Activated CD4-positive, alpha-beta T cell treated with anti-CD3 and anti-CD28 coated beads for 4 hours (primary cell): ENCODE measurements at regions not wholly inside any gene's neighbourhood (a gene's known extent, or its start where the extent isn't known, plus 50 kb on each side); places are given as distances from the start of the nearest gene placed in this dataset.

Experiments used
- DNase-seq, 2 donors: peaks; one replicate each; pipeline ENCODE4 v3.0.0-alpha.2; 2020

DNA sequence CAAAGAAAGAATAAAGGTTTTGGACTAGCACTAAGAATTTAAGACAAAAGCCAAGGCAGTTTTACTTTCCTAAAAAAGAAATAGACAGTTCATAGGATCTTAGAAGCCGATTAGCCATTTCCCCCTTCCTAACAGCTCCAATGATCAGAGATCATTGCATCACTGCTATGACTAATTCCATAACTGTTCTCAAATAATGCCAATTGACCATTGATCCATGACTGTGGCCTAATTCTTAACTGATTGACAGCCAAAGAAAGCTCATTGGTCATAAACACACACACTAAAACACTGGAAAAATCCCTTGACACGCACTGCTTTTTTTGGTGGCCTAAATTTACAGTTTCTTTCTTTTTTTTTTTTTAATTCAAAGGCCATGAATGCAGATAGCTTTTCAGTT is 345.0 kb upstream of the ACVR2A start:
- no peak for DNase-seq

DNA sequence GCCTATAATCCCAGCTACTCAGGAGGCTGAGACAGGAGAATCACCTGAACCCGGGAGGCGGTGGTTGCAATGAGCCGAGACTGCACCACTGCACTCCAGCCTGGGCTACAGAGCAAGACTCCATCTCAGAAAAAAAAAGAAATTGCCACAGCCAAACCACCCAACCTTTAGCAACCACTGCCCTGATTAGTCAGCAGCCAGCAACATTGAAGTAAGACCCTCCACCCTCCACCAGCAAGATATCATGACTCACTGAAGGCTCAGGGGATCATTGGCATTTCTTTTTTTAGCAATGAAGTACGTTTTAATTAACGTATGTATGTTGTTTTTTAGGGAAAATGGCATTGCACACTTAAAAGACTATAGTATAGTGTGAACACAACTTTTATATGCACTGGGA is 349.1 kb upstream of the ACVR2A start:
- no peak for DNase-seq

DNA sequence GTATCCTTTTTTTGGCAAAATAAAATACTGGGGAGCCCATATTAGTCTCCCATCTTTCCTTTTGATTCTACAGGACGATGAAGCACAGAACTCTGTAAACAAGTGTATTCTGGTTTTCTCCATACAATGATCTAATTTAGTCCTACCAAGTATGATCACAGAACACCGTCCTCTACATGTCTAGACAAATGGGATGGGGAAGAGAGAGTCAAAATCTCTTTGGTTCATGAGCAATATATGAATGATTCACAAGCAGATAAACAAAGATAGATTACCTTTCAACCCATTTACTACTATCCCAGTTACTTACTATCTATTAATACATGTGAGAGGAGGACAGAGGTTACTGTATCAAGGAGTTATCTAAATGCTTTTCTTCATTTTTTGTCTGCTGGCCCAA is 352.4 kb upstream of the ACVR2A start:
- DNase-seq = no peak

DNA sequence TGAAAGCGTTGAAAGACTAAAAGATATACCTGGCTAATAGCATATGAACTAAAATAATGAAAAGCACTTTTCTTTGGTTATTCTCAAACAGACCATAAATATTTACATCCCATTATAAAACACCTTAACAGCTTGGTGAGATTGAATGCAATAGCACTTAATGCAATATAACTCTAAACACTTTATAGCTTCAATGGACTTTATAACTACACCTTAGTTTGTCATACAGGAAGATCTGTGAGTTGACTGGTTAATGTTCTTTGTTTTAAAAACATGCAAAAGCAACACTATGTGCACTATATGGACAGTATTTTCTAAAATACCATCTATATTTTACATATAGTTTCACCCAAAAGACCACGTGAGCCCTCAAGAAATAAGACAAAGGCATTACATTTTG is 353.3 kb upstream of the ACVR2A start:
- no peak for DNase-seq

DNA sequence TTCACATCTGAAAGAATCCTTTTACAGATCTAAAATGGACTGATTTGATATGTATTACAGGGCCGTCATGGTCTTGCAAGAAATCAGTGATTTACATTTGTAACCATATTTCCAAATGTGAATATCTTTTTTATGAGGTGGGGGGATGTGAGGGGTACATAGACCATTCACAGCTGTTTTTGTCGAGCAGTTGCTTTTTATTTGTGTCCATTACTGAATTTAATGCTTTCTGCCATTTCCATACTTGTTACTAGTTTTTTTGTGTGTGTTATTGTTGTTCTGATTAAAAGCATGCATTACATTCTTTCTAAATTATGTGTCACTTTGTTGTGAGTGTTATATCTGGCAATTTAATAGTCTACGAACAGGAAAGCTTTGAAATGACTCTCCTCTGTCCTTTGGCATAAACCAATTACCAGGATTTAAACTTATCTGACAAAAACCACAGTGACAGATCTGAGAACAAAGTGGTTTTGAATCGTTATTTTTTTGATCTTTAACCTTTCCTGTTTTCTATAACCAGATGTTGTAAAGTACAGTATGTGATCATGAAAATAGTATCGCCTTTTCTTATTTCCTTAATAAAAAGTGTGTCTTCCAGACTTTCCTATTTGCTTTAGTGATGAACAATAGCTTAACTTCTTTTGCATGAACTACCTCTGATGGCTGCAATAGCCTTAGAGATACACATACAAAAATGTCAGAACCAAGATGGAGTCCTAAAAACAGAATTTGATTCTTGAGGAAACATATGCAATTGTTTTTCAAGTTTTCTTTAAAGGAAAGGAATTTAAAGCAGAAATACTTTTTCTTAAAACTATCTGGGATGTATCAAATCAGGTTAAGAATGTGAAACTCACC is 354.2 kb upstream of the ACVR2A start:
- DNase-seq = no peak

DNA sequence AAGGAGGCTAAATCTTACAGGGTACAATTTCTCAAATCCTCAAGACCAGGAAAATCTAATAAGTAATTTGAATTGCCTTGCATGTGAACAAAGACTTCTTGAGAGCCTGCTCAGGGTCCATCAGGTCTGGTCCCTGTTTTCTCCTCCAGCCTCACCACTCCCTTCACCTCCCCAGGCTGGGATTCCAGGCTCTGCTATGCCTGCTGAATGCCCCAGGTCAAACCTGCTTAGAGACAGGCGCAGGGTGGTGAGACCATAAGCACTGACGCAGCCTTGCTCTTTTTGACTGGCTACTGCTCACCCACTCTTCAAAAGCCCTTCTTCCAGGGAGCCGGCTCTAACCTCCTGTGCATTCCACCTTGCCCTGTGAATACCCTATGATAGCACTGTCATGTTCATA is 356.4 kb upstream of the ACVR2A start:
- no peak for DNase-seq

DNA sequence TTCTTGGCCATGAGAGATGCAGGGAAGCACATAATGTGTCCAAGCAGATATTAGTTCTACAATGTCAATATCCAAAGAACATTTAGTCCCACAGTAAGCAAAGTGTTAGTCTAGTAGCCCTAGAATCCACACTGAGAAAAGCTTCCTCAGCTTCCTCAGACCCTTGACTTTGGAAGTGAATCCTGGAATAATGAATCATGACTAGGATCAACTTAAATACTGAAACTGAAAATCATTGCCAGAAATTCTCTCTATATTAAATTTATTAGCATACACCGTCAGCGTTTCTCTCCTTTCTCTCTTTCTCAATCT is 356.9 kb upstream of the ACVR2A start:
- DNase-seq = no peak

DNA sequence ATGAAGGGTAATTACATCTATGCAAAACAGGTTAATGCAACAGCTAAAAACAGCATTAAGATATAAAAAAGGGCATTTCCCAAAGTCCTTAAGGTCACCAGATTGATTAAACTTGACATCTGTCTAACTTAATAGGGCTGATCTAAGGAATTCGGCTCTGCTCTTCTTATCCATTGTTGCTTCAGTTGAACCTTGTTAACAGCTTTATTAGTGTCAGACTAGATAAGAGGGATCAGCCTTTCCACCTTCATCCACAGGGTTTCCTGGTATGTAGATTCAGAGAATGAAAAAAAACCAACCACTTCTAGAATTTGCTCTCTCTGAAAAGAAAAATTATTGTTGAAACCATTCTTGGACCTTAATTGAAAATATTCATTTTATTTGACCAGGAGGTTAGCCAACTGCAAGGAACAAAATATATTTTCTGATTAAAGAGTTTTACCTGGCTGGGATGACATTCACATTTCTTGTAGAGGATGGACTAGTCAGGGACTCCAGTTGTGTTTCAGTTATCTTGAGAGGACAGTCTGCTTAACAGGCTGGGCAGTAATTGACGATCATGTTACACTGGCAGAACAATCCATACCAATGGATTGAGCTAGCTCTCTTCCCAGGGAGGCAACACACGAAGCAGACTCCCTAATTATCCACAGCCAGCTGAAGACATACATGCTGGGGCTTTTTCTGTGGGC is 357.4 kb upstream of the ACVR2A start:
- no peak for DNase-seq

DNA sequence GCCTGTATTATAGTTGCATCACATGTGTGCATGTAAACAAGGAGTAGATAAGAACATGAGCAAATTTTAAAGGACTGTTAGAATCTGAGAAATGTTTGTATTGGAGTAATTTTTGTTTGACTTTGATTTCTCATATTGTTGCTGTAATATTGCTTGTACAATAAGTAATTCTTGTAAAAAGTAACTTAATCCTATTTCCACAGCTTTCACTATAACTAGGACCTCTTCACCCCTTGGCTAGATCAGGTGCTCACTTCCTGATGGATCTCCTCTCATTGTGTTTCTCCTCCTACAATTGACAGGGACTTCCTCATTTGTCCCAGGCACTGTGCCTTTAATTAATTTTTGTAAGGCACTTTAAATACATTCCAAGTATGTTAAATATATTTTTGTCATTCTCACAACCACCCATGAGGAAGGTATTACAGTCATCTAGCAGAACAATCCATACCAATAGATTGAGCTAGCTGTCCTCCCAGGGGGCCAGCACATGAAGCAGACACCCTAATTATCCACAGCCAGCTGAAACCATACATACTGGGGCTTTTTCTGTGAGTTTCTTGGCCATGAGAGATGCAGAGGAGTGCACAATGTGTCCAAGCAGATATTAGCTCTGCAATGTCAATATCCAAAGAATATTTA is 359.5 kb upstream of the ACVR2A start:
- no peak for DNase-seq

DNA sequence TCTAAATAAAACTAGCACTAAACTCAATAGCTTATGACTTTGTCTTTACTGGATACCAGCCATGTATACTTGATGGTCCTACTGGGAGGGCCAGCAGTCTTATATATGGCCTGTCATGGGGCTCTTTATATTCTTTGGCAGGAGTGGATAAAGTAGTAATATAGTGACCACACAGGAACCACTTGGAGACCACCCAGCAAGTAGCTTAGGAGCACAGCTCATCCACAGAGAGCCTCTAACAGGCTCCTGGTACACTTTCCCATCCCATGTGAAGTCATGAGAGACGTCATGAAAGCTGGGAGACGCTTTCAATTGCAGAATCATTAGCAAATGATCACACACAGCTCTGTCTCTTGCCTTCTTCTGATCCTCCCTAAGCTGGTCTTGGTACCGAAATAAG is 360.9 kb upstream of the ACVR2A start:
- DNase-seq = no peak

DNA sequence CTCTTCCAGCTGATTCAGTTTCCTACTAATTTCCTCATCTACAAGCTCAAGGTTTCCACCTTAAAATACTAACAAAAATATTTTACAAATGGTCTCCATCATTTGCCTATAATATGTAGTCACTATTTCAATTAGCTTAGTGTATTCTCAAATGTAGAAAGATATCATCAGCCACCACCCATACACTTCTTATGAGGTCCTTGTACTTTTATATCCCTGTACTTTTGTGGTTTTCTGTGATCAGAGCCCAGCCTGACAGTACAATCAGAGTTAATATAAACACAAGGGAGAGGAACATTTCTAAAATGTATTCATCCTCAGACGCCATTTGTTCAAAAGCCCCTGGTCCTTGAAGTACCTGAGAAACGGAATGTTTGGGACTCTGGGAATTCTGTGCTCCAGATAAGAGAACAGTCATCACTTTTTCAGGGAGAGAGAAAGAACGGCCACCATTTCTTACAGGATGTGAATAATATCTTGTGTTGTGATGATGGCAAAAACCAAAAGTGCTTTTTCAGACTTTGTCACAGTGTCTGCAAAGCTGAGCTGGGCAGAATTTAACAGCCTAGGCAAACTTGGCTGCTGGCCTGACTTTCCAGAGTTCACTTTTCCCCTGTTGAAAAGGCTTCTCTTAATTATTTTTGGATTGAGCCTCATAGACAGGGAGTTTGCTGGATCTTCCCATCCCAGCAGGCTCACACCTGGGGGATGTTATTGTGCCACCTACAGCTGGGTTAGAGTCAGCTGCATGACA is 361.7 kb upstream of the ACVR2A start:
- no peak for DNase-seq

DNA sequence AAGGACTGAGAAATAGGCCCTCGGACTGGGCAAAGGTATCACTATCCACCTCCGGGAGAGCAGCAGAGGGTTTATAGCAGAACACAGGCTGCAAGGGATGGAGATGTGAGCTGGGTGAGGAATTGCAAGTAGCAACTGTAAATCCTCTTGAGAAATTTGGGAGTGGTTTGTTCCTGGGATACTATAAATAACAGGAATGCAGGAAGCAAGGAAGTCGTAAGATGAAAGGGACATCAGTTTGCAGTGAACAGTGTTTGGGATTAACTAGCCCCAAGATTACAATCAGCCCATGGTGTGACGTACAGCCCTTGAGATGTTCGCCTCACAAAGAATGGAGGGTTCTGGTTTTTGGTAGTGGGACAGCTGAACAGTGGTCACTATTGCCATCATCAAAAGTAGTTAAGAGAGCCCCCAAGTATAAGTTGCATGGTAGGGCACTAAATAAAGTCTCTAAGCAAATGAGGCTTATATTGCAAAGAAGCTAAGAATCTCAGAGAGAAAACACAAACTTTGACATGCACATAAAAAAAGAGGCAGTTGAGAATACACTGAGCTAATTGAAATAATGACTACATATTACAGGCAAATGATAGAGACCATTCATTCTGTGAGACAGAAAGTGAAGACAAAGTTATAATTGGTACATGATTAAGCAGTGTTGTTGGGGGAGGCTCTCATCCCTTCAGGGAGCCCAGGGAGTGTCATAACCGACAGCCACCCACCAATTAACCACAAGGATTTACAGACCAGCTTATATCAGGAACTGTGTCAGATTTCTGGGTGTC is 362.5 kb upstream of the ACVR2A start:
- no peak for DNase-seq

DNA sequence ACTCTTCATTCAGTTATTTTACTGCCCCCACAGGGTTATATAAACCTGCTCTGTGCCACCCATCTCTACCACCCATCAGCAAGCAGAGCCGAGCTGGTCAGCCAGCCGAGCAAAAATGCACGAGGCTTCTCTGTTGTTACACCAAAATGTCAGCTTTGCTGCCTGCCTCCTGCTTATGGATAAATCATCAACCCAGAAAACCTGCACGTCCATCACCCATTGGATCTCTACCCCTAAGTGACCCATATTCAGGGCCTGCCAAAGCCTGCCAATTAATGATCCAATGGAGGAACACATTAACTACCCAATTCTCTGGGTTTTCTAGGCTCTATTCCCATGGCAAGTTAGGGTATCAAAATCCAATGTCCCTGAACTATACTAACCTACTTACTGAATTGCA is 365.5 kb upstream of the ACVR2A start:
- no peak for DNase-seq

DNA sequence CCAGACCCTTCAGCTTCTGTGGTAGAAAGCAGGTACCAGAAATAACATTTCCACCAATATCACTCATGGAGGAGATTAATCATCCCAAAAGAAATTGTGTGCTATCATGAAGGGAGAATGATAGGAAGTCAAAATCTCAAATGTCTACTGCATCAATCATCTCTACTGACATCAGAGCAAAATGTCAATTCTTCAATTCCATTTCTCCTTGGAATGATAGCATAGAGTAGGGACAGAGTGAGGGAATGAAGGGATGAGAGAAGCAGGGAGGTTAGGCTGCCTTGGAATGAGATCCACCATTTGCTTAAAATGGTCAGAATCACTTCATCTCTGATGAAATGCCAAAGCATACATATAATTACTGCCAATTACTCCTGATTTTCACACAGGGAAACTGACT is 371.8 kb upstream of the ACVR2A start:
- no peak for DNase-seq

DNA sequence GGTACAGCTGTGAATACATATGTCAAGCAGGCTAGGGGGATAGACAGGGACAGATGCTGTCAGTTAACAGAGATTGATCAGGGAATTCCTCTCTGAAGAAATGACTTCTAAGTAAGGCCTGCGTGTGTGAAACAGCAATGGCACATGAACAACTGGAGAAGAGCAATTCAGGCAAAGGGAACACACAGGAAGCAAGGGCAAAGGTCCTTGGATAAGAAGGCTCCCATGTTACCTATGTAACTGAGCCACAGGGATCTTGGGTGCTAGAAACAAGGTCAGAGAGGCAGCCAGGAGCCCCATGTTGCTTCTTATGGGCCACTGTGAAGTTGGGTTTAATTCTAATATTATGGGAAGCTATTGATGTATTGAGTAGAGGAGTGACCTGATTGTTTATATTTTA is 373.7 kb upstream of the ACVR2A start:
- no peak for DNase-seq

DNA sequence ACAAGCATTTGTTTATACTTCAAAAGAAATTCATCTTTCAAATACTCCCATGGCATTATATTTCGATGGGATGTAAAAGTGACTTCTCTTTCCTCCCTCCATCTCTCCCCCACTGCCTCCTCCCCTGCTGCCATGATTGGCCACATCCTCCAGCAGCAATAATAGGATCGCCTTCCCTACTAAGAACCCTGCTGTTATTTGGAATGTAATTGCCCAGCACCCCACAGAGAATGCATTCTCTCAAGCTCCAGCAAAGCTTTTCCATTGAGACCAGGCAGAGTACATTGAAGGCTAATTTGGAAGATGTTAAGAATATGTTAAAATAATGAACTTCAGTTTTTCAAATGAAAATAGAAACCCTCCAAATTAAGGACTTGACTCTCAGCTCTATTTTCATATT is 375.4 kb upstream of the ACVR2A start:
- no peak for DNase-seq

DNA sequence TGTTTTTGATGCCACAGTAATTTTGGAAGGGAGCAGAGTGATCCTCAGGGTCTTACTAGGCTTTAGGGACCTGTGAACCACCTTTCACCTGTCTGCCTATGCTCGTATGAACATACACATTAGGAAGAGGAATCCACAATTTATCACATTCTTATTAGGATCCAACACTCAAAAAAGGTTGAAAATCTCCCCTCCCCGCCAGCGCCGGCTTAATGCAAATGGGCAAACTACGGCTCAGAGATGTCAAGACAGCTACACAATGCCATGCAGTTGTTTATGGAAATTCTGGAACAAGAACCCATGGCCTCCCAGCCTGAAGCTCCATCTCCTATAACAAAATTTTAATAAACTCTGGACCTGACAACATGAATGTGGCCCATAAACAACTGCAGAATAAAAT is 375.9 kb upstream of the ACVR2A start:
- no peak for DNase-seq

DNA sequence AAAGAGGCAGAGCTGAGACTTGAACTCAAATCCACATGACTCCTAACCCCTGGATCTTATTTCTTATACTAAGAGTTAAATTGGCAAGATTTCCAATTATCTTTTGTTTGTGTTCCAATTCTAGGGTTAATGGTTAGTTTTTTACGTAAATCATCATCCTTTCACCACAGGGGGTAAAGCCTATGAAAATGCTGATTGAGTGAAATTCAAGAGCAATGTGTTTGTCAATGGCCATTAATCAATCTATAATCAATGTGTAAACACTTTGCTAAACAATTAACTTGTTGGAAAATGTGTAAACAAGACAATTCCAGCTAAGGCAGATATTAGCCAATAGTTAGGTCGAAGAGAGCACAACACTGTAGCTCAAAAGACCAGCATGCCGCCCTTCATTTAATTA is 376.5 kb upstream of the ACVR2A start:
- no peak for DNase-seq

DNA sequence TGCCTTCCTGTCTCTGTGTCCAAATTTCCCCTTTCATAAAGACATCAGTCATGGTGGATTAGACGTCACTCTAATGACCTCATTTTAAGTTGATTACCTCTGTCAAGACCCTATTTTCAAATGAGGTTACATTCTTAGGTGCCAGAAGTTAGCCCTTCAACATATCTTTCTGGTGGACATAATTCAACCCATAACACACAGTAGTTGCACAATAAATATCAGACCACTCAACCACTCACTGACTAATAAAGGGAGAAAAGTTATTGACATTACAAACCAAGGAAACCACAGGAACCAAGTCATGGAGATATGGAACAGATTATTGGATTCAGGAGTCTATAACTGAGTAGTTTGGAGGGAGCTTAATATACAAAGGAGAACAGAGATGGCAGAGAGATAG is 377.4 kb upstream of the ACVR2A start:
- no peak for DNase-seq

DNA sequence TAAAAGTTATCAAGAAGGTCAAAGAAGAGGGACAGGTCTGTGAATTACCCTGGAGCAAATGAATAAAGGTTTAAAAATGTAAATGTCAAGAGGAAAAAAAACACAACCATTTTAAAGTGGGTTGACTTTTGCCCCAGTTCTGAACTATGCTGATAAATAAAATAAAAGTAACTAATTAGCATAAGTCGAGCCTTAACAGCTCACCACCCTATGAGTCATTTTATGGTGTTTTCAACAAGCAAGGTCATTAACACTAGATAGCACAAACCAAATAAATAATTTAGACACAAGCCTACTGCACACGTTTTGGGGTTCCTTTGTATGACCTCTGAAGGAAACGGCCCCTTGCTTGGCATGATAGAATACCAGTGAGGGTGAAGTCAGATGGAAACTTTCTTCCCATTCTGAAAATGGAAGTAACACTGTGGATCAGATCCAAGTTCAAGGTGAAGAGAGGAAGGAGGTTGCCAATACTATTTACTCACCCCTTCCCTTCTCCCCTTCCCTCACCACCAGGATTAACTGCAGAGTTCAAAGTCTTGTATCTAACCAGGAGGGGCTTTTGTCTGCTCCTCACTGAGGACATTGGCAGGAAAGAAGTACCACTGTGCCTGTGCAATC is 380.0 kb upstream of the ACVR2A start:
- no peak for DNase-seq

DNA sequence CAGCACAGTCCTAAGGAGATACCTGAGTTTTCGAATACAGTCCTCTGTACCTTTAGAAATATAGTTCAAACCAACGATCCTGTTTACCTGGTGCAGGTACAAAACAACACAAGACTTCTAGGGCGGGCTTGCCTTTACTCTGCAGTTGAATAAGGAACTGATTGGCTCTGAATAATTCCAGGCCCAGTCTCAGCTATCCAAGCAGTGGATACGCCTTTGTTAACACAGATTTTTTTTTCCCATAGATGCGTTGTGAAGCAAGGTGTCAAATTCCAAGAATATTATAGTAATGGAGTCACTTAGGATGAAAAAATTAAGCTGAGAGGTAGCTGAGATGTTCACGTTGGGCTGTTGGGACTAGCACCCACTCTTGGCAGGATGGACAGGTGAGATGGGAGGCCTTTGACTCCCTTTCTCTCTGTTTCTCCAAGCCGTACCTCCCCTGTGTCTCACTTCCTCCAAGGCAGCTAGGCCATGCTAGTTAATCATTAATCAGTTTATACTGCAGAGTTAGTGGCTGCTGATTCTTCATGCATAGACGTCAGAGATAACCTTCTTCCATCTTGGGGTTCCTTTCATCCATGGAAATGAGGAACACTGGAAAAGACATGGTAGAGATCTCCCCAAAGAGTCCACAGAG is 380.8 kb upstream of the ACVR2A start:
- no peak for DNase-seq

DNA sequence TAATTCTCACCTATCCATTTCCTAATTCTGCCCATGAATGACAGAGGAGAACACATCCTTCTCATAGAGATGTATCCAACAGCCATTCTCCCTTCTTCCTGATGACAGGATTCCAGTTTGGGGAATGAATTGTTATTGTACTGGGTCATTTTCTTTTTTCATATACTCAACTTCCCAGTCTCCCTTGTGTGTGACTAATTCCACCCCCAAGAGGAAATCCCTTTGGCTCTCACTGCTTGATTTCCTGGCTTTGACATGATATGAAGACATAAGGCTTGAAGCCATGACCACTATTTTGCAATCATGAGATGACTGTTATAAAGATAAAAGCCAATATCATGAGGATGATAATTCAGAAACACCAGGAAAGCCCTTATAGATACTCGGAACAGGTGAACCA is 384.7 kb upstream of the ACVR2A start:
- no peak for DNase-seq
